ENCODE measurements at regions not wholly inside any gene's neighbourhood (a gene's known extent, or its start where the extent isn't known, plus 50 kb on each side); places are given as distances from the start of the nearest gene placed in this dataset.
"Not testable (repeated sequence)": the region's sequence is repeated elsewhere in the genome, so short reads cannot be mapped to it uniquely, and the experiment has no call there.

- no peak for DNase-seq (ENCODE audit: low spot score)
- Mint-ChIP-seq H3K9me3 (no peaks in the 10 kb centered on the region), H3K4me1 (ENCODE audit: low read depth) (no peaks in the 10 kb centered on the region), H3K4me3 (ENCODE audit: low read depth) (no peak overlapping the region), H3K36me3 (ENCODE audit: low read depth) (no peaks in the 10 kb centered on the region), H3K27ac (no peak overlapping the region), H3K27me3 (ENCODE audit: low read depth) (no peaks in the 10 kb centered on the region)
- intact Hi-C loops (cut with micrococcal nuclease) = no loop called here
These were observed 116.9 kb upstream of the SOX14 start for GRCh38 chr3:137647179-137647578.

- H3K27me3 Mint-ChIP-seq (ENCODE audit: low read depth) = no peaks in the 10 kb centered on the region
- H3K27ac Mint-ChIP-seq = no peak overlapping the region
- H3K4me1 Mint-ChIP-seq (ENCODE audit: low read depth) = no peaks in the 10 kb centered on the region
- H3K36me3 Mint-ChIP-seq (ENCODE audit: low read depth) = no peaks in the 10 kb centered on the region
- no peak for DNase-seq (ENCODE audit: low spot score)
- intact Hi-C loops (cut with micrococcal nuclease) = no loop called here
- H3K9me3 Mint-ChIP-seq = peaks cover 12% of the 10 kb centered on the region
- no peak overlapping the region for H3K4me3 Mint-ChIP-seq (ENCODE audit: low read depth)
These were observed 94.5 kb upstream of the SOX14 start for GRCh38 chr3:137669519-137670060.

DNA sequence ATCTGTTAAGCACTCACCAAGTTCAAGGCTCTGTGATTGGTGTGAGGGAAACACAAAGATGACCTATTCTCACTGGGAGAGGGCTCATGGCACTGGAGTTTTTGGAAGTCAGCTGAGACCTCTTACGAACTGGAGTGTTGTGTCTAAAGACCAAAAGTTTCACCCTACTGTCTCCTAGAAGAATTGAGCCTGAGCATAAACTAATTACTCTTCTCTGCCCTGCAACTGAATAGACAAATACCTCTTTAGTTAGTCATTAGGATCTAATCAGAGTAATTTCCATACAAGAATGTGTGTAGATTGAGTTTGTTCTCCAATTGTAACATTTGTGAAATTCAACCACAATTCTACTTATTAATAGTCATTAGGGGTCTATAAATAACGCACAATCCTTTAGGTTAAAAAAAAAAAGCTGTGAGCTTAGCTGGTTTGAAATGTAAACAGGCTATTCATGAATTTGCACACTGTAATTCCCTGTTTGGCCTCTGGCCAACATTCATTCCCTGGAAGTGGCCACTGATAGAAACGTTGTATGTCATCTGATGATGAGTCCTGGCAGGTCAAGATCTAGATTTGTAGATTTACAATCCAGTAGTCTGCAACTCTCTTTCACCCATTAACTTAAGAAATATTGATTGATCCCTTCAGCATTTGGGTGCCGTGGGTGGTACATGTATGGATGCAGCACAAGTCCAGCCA is 76.8 kb upstream of the SOX14 start:
- no peaks in the 10 kb centered on the region for H3K27me3 Mint-ChIP-seq (ENCODE audit: low read depth)
- H3K4me3 Mint-ChIP-seq (ENCODE audit: low read depth) = no peak overlapping the region
- no peak overlapping the region for H3K27ac Mint-ChIP-seq
- H3K9me3 Mint-ChIP-seq = no peaks in the 10 kb centered on the region
- no peaks in the 10 kb centered on the region for H3K4me1 Mint-ChIP-seq (ENCODE audit: low read depth)
- no peaks in the 10 kb centered on the region for H3K36me3 Mint-ChIP-seq (ENCODE audit: low read depth)
- DNase-seq (ENCODE audit: low spot score) = no peak
- intact Hi-C loops (cut with micrococcal nuclease) = no loop called here

- Mint-ChIP-seq H3K4me1 (ENCODE audit: low read depth) (no peaks in the 10 kb centered on the region), H3K36me3 (ENCODE audit: low read depth) (no peaks in the 10 kb centered on the region), H3K4me3 (ENCODE audit: low read depth) (no peak overlapping the region), H3K9me3 (no peaks in the 10 kb centered on the region), H3K27ac (no peak overlapping the region), H3K27me3 (ENCODE audit: low read depth) (no peaks in the 10 kb centered on the region)
- DNase-seq (ENCODE audit: low spot score) = no peak
- intact Hi-C loops (cut with micrococcal nuclease) = no loop called here
These were observed 71.2 kb upstream of the SOX14 start for GRCh38 chr3:137692803-137693431.

GRCh38 chr3:137693791-137694190 is 70.3 kb upstream of the SOX14 start:
- Mint-ChIP-seq H3K4me3 (ENCODE audit: low read depth) (no peak overlapping the region), H3K36me3 (ENCODE audit: low read depth) (no peaks in the 10 kb centered on the region), H3K4me1 (ENCODE audit: low read depth) (no peaks in the 10 kb centered on the region), H3K27me3 (ENCODE audit: low read depth) (no peaks in the 10 kb centered on the region), H3K9me3 (no peaks in the 10 kb centered on the region), H3K27ac (no peak overlapping the region)
- no peak for DNase-seq (ENCODE audit: low spot score)
- intact Hi-C loops (cut with micrococcal nuclease) = no loop called here

- Mint-ChIP-seq H3K27ac (no peak overlapping the region), H3K4me1 (ENCODE audit: low read depth) (no peaks in the 10 kb centered on the region), H3K4me3 (ENCODE audit: low read depth) (no peak overlapping the region), H3K27me3 (ENCODE audit: low read depth) (no peaks in the 10 kb centered on the region), H3K9me3 (no peaks in the 10 kb centered on the region), H3K36me3 (ENCODE audit: low read depth) (no peaks in the 10 kb centered on the region)
- intact Hi-C loops (cut with micrococcal nuclease) = no loop called here
- DNase-seq (ENCODE audit: low spot score) = no peak
These were observed 69.3 kb upstream of the SOX14 start for GRCh38 chr3:137694836-137695235.

GRCh38 chr3:137695351-137695750 is 68.8 kb upstream of the SOX14 start:
- Mint-ChIP-seq H3K27ac (no peak overlapping the region), H3K9me3 (no peaks in the 10 kb centered on the region), H3K4me3 (ENCODE audit: low read depth) (no peak overlapping the region), H3K36me3 (ENCODE audit: low read depth) (no peaks in the 10 kb centered on the region), H3K4me1 (ENCODE audit: low read depth) (no peaks in the 10 kb centered on the region), H3K27me3 (ENCODE audit: low read depth) (no peaks in the 10 kb centered on the region)
- no peak for DNase-seq (ENCODE audit: low spot score)
- intact Hi-C loops (cut with micrococcal nuclease) = no loop called here

GRCh38 chr3:137709011-137709601 is 55.0 kb upstream of the SOX14 start:
- intact Hi-C loops (cut with micrococcal nuclease) = no loop called here
- Mint-ChIP-seq H3K36me3 (ENCODE audit: low read depth) (no peaks in the 10 kb centered on the region), H3K27me3 (ENCODE audit: low read depth) (no peaks in the 10 kb centered on the region), H3K9me3 (no peaks in the 10 kb centered on the region), H3K27ac (no peak overlapping the region), H3K4me1 (ENCODE audit: low read depth) (no peaks in the 10 kb centered on the region), H3K4me3 (ENCODE audit: low read depth) (no peak overlapping the region)
- no peak for DNase-seq (ENCODE audit: low spot score)

DNA sequence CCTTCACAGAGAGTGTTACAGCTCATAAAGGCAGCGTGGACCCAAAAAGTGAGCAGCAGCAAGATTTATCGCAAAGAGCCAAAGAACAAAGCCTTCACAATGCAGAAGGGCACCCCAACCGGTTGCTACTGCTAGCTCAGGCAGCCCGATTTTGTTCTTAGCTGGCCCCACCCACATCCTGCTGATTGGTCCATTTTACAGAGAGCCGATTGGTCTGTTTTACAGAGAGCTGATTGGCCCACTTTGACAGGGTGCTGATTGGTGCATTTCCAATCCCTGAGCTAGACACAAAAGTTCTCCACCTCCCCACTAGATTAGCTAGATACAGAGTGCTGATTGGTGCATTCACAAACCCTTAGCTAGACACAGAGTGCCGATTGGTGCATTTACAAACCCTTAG is 50.1 kb upstream of the SOX14 start:
- H3K36me3 Mint-ChIP-seq (ENCODE audit: low read depth); H3K4me3 Mint-ChIP-seq (ENCODE audit: low read depth); DNase-seq (ENCODE audit: low spot score); intact Hi-C loops (cut with micrococcal nuclease); H3K27me3 Mint-ChIP-seq (ENCODE audit: low read depth); H3K4me1 Mint-ChIP-seq (ENCODE audit: low read depth); H3K9me3 Mint-ChIP-seq; H3K27ac Mint-ChIP-seq: not testable (repeated sequence)

All from activated T-helper 2 cell treated with anti-CD3 and anti-CD28 coated beads, Interferon-gamma antibody, Interleukin-2, Interleukin-4, amounts not matched to agents 10 μg/mL and 5 μg/mL and 100 μg/mL, durations not matched to agents 14 hours and 24 hours and 36 hours (primary cell).